Stomach (tissue), 8 donors: ENCODE measurements at regions not wholly inside any gene's neighbourhood (a gene's known extent, or its start where the extent isn't known, plus 50 kb on each side); places are given as distances from the start of the nearest gene placed in this dataset.

Experiments used
- DNase-seq, 2 donors: peaks; one replicate each; pipeline versions ENCODE4 v3.0.0 to v3.0.0-alpha.2; 2013 to 2019
- H3K27ac ChIP-seq, 5 donors: fragments of 200-600 bp in 4 of 5; sonication (generic) in 4 of 5; one replicate each; pipeline ENCODE4 v1.5.1; 2013 to 2019; ENCODE audit warnings: mild to moderate bottlenecking in 1 of 5, moderate library complexity in 1 of 5
- H3K27me3 ChIP-seq, 3 donors: fragments of 200-600 bp; sonication (generic); one replicate each; pipeline ENCODE4 v1.5.1; 2017 to 2019; ENCODE audit warnings: mixed run types in 1 of 3
- H3K36me3 ChIP-seq, 4 donors: fragments of 200-600 bp; sonication (generic); 1 replicate in 3 of 4; 2 replicates in 1 of 4; pipeline ENCODE4 v1.5.1; 2016 to 2019
- H3K4me1 ChIP-seq, 4 donors: fragments of 200-600 bp; sonication (generic); one replicate each; pipeline ENCODE4 v1.5.1; 2016 to 2019
- H3K4me3 ChIP-seq, 4 donors: fragments of 200-600 bp; sonication (generic) in 3 of 4; one replicate each; pipeline ENCODE4 v1.5.1; 2016 to 2019; ENCODE audit warnings: mild to moderate bottlenecking in 1 of 4
- H3K9me3 ChIP-seq, 4 donors: fragments of 200-600 bp; sonication (generic); one replicate each; pipeline ENCODE4 v1.5.1; 2016 to 2019
- CTCF ChIP-seq, 7 experiments: fragments of 450-650 bp in 4 of 7; fragments of 200-600 bp in 3 of 7; sonication (generic) in 3 of 7; IDR thresholded peaks; one replicate each; pipeline ENCODE4 v1.5.1; 2016 to 2019; ENCODE audit warnings: antibody characterized with exemption in 7 of 7, control low read depth in 2 of 7, mild to moderate bottlenecking in 1 of 7
- EP300 ChIP-seq: sonication (generic); formaldehyde crosslinking; IDR thresholded peaks from one replicate; pipeline ENCODE4 v1.6.1; 2017; ENCODE audit warnings: antibody characterized with exemption
- POLR2A ChIP-seq, 4 donors: fragments of 450-650 bp; IDR thresholded peaks; one replicate each; pipeline ENCODE4 v1.6.1; 2016; ENCODE audit warnings: antibody characterized with exemption in 4 of 4, control low read depth in 2 of 4, mild to moderate bottlenecking in 1 of 4, moderate library complexity in 1 of 4
- POLR2AphosphoS5 ChIP-seq, 3 donors: sonication (generic); formaldehyde crosslinking; IDR thresholded peaks; one replicate each; pipeline ENCODE4 v1.6.1; 2016; ENCODE audit warnings: antibody characterized with exemption in 3 of 3
- WGBS, 5 donors: extraction: QIAGEN DNeasy Blood & Tissue Kit in 3 of 5; methylation state at CpG; one replicate each; pipeline versions ENCODE4 v1.1.5 to v1.1.7; 2013 to 2018; 5-methylcytosine and 5-hydroxymethylcytosine counted together
- intact Hi-C: fragments of 100-400 bp; cut with DNase I; formaldehyde crosslinking; loops from one replicate; pipeline ENCODE4 v1.15.1; 2023; ENCODE audit warnings: low total_unique reads
- donor health status: healthy with polysubstance abuse.
- donor health status: Bipolar disorder and iron deficiency.
- donor health status: healthy.

GRCh38 chr2:155830817-155831579 is 501.5 kb downstream of the NR4A2 start:
- DNase-seq, result no peak
- H3K4me3 ChIP-seq, result no peak overlapping the region
- TF ChIP-seq CTCF (IDR thresholded peaks at IDR 0.05) (no peak), POLR2AphosphoS5 (IDR thresholded peaks at IDR 0.05) (no peak), POLR2A (IDR thresholded peaks at IDR 0.05) (no peak), EP300 (no peak)
- intact Hi-C loops, result no loop called here
- 54 to 61% (median 56%) methylated on average over 4 of the region's 4 CpGs for WGBS, 5 donors
- H3K36me3 ChIP-seq, result no peaks in the 10 kb centered on the region
- no peak overlapping the region for H3K27ac ChIP-seq
- H3K4me1 ChIP-seq, result no peaks in the 10 kb centered on the region
- H3K27me3 ChIP-seq, result no peaks in the 10 kb centered on the region
- no peaks in the 10 kb centered on the region for H3K9me3 ChIP-seq

- Histone ChIP-seq H3K27ac (no peak overlapping the region), H3K36me3 (no peaks in the 10 kb centered on the region), H3K4me3 (no peak overlapping the region), H3K27me3 (no peaks in the 10 kb centered on the region), H3K4me1 (no peaks in the 10 kb centered on the region), H3K9me3 (no peaks in the 10 kb centered on the region)
- intact Hi-C loops, result no loop called here
- TF ChIP-seq EP300, result no peak
- no peak for TF ChIP-seq CTCF (IDR thresholded peaks at IDR 0.05)
- TF ChIP-seq POLR2A (IDR thresholded peaks at IDR 0.05), result no peak
- TF ChIP-seq POLR2AphosphoS5 (IDR thresholded peaks at IDR 0.05), result no peak
- DNase-seq, result no peak
- WGBS, 5 donors, result 65 to 81% (median 73%) methylated on average over 5 of the region's 5 CpGs
Observed at GRCh38 chr2:155830351-155830750, 502.2 kb downstream of the NR4A2 start.

GRCh38 chr2:155825876-155826275 is 506.6 kb downstream of the NR4A2 start:
- Histone ChIP-seq H3K27ac (no peak overlapping the region), H3K9me3 (no peaks in the 10 kb centered on the region), H3K4me1 (no peaks in the 10 kb centered on the region), H3K4me3 (no peak overlapping the region), H3K27me3 (no peaks in the 10 kb centered on the region), H3K36me3 (no peaks in the 10 kb centered on the region)
- TF ChIP-seq CTCF (IDR thresholded peaks at IDR 0.05) (no peak), POLR2A (IDR thresholded peaks at IDR 0.05) (no peak), POLR2AphosphoS5 (IDR thresholded peaks at IDR 0.05) (no peak), EP300 (no peak)
- WGBS, 5 donors, result 37 to 44% (median 39%) methylated on average over 2 of the region's 2 CpGs
- no peak for DNase-seq
- intact Hi-C loops, result no loop called here

GRCh38 chr2:155815851-155816250 is 516.7 kb downstream of the NR4A2 start:
- no peaks in the 10 kb centered on the region for H3K27me3 ChIP-seq
- no peak overlapping the region for H3K4me3 ChIP-seq
- DNase-seq, result peak in 1 of 2 donors; percentile 6
- peaks cover 0 to 14% (median 12%) of the 10 kb centered on the region in 4 donors for H3K9me3 ChIP-seq
- TF ChIP-seq EP300, result no peak
- no peak for TF ChIP-seq POLR2AphosphoS5 (IDR thresholded peaks at IDR 0.05)
- no peak for TF ChIP-seq POLR2A (IDR thresholded peaks at IDR 0.05)
- H3K27ac ChIP-seq, result no peak overlapping the region
- no peaks in the 10 kb centered on the region for H3K4me1 ChIP-seq
- H3K36me3 ChIP-seq, result no peaks in the 10 kb centered on the region
- intact Hi-C loops, result no loop called here

GRCh38 chr2:155815275-155815674 is 517.2 kb downstream of the NR4A2 start:
- H3K27ac ChIP-seq, result no peak overlapping the region
- intact Hi-C loops, result no loop called here

More at GRCh38 chr2:155815275-155815674, 517.2 kb downstream of the NR4A2 start:
- H3K9me3 ChIP-seq, result peaks cover 0 to 14% (median 12%) of the 10 kb centered on the region in 4 donors
- 75 to 100% (median 94%) methylated on average over 1 of the region's 1 CpG for WGBS, 5 donors
- no peaks in the 10 kb centered on the region for H3K4me1 ChIP-seq
- H3K36me3 ChIP-seq, result no peaks in the 10 kb centered on the region
- TF ChIP-seq CTCF (IDR thresholded peaks at IDR 0.05), result no peak
- no peak for TF ChIP-seq POLR2A (IDR thresholded peaks at IDR 0.05)
- no peak for TF ChIP-seq EP300
- TF ChIP-seq POLR2AphosphoS5 (IDR thresholded peaks at IDR 0.05), result no peak
- DNase-seq, result no peak
- no peak overlapping the region for H3K4me3 ChIP-seq
- no peaks in the 10 kb centered on the region for H3K27me3 ChIP-seq
